OCI-LY3 (cell line): ENCODE measurements at regions not wholly inside any gene's neighbourhood (a gene's known extent, or its start where the extent isn't known, plus 50 kb on each side); places are given as distances from the start of the nearest gene placed in this dataset.

ENCODE experiments used
- EZH2phosphoT487 ChIP-seq: fragments of 200-600 bp; shearing (Covaris generic); IDR thresholded peaks from 2 replicates; pipeline ENCODE4 v1.6.1; 2018; ENCODE audit warnings: antibody characterized with exemption, mixed run types, low read depth
- TF ChIP-seq, protein P1 (sequence below): fragments of 200-600, 300-600 bp; sonication (generic); IDR thresholded peaks from 2 replicates; pipeline ENCODE4 v1.5.1; 2014; ENCODE audit warnings: antibody characterized with exemption, low read length, low read depth

DNA sequence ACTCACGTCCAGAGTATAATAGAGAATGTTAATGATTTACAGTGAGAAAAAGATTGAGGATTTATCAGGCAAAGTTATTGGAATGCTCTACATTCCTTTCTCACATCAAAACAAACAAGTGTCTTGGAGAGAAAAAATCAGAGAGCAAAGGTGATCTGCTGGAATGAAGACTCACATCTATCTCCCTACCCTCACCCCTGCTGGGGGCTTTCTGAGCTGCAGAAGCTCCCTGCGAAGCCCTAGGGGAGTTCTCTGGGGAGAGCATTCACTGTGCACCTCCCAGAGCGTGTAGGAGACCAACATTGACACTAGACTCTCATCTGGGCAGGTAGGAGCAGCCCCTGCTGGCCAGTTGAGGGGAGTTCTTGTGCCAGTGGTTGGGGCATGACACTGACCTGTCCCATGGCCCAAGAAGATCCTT lies 76.6 kb upstream of the ADAMTS16 start:
- TF ChIP-seq, protein P1, sequence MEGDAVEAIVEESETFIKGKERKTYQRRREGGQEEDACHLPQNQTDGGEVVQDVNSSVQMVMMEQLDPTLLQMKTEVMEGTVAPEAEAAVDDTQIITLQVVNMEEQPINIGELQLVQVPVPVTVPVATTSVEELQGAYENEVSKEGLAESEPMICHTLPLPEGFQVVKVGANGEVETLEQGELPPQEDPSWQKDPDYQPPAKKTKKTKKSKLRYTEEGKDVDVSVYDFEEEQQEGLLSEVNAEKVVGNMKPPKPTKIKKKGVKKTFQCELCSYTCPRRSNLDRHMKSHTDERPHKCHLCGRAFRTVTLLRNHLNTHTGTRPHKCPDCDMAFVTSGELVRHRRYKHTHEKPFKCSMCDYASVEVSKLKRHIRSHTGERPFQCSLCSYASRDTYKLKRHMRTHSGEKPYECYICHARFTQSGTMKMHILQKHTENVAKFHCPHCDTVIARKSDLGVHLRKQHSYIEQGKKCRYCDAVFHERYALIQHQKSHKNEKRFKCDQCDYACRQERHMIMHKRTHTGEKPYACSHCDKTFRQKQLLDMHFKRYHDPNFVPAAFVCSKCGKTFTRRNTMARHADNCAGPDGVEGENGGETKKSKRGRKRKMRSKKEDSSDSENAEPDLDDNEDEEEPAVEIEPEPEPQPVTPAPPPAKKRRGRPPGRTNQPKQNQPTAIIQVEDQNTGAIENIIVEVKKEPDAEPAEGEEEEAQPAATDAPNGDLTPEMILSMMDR: peak; percentile 47
- no peak for TF ChIP-seq EZH2phosphoT487
